GM19238 (cell line): ENCODE measurements at regions not wholly inside any gene's neighbourhood (a gene's known extent, or its start where the extent isn't known, plus 50 kb on each side); places are given as distances from the start of the nearest gene placed in this dataset.

ENCODE experiments used
- DNase-seq: peaks from one replicate; pipeline ENCODE4 v3.0.0; 2011; ENCODE audit warnings: low spot score; ENCODE audit not compliant: insufficient read length

GRCh38 chr15:87805117-87805820 lies 451.3 kb downstream of the NTRK3 start:
- no peak for DNase-seq

- no peak for DNase-seq
Measured at GRCh38 chr15:87804451-87804850, 452.1 kb downstream of the NTRK3 start.

- no peak for DNase-seq
Measured at GRCh38 chr15:87799838-87800237, 456.7 kb downstream of the NTRK3 start.

GRCh38 chr15:87799428-87799827 lies 457.1 kb downstream of the NTRK3 start:
- DNase-seq, result no peak

- DNase-seq, result no peak
Measured at GRCh38 chr15:87793725-87794124, 462.8 kb downstream of the NTRK3 start.

GRCh38 chr15:87792250-87793040 lies 464.1 kb downstream of the NTRK3 start:
- DNase-seq, result no peak

- DNase-seq, result no peak
Measured at GRCh38 chr15:87781959-87782625, 474.4 kb downstream of the NTRK3 start.

- no peak for DNase-seq
Measured at GRCh38 chr15:87779746-87780145, 476.8 kb downstream of the NTRK3 start.

GRCh38 chr15:87778358-87778757 lies 478.2 kb downstream of the NTRK3 start:
- DNase-seq, result no peak

- no peak for DNase-seq
Measured at GRCh38 chr15:87777054-87777561, 479.4 kb downstream of the NTRK3 start.

GRCh38 chr15:87767516-87767915 lies 489.0 kb downstream of the NTRK3 start:
- no peak for DNase-seq

- no peak for DNase-seq
Measured at GRCh38 chr15:87764461-87765240, 491.9 kb downstream of the NTRK3 start.

- DNase-seq, result no peak
Measured at GRCh38 chr15:87763837-87764236, 492.7 kb downstream of the NTRK3 start.

- no peak for DNase-seq
Measured at GRCh38 chr15:87761736-87762509, 494.6 kb downstream of the NTRK3 start.

- no peak for DNase-seq
Measured at GRCh38 chr15:87760547-87761314, 495.8 kb downstream of the NTRK3 start.

GRCh38 chr15:87758794-87759418 lies 497.6 kb downstream of the NTRK3 start:
- DNase-seq, result no peak

GRCh38 chr15:87757084-87757483 lies 499.5 kb downstream of the NTRK3 start:
- no peak for DNase-seq

- DNase-seq, result no peak
Measured at GRCh38 chr15:87756072-87756471, 500.5 kb downstream of the NTRK3 start.

- no peak for DNase-seq
Measured at GRCh38 chr15:87755226-87755625, 501.3 kb downstream of the NTRK3 start.
